ENCODE measurements at regions not wholly inside any gene's neighbourhood (a gene's known extent, or its start where the extent isn't known, plus 50 kb on each side); places are given as distances from the start of the nearest gene placed in this dataset.

DNA sequence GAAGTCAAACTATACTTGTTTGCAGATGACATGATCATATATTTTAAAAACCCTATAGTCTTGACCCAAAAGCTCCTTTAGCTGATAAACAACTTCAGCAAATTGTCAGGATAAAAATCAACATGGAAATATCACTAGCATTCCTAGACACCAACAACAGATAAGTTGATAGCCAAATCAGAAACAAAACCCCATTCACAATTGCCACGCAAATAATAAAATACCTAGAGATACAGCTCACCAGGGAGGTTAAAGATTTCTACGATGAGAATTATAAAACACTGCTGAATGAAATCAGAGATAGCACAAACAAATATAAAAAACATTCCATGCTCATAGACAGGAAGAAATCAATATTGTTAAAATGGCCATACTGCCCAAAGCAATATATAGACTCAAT lies 605.0 kb upstream of the GRIA3 start:
- no peak overlapping the region for H3K4me3 ChIP-seq (ENCODE audit: low read depth, low read length)
- no peak for FAIRE-seq
- DNase-seq (ENCODE audit: low read depth), result no peak
- H3K36me3 ChIP-seq (ENCODE audit: control insufficient read depth, insufficient read depth, low read length), result no peaks in the 10 kb centered on the region
- no peak for TF ChIP-seq CTCF (IDR thresholded peaks at IDR 0.05; ENCODE audit: insufficient read depth, low read length, severe bottlenecking)
- H3K27me3 ChIP-seq (ENCODE audit: control insufficient read depth, insufficient read depth, low read length), result no peaks in the 10 kb centered on the region

- no peak for DNase-seq (ENCODE audit: low read depth)
- FAIRE-seq, result no peak
- Histone ChIP-seq H3K4me3 (ENCODE audit: low read depth, low read length) (no peak overlapping the region), H3K27me3 (ENCODE audit: control insufficient read depth, insufficient read depth, low read length) (no peaks in the 10 kb centered on the region), H3K36me3 (ENCODE audit: control insufficient read depth, insufficient read depth, low read length) (no peaks in the 10 kb centered on the region)
- TF ChIP-seq CTCF (IDR thresholded peaks at IDR 0.05; ENCODE audit: insufficient read depth, low read length, severe bottlenecking), result no peak
These were observed 604.6 kb upstream of the GRIA3 start for GRCh38 chrX:122579526-122579925.

DNA sequence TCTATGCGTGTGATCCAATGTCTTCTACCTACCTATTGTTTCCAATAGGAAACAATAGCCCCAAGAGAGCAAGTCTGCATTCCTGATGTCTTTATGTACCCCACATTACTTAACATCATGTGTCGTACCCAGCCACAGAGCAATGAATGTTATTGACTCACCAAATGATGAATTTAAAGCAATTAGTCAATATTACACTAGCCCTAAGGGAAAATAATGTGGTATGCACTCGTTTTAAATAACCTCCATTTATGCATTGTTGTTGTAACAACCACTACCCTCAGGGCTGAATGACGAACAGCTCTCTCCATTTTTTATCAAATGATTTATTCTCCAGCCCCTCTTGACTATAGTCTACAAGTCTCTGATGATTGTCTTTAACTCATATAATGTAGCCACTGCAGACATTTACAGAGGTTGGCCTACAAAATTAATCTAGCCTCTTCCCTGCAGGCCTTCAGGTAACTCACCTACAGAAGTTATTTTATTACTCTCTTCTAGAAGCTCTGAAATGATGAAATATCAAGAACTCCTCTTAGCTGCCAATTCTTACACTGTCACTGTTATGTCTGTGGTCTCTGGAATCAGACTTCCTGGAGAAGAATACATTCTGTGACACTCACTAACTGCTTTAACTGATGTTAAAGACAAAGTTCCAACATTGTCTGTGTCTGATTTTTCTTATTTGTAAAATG lies 601.7 kb upstream of the GRIA3 start:
- FAIRE-seq, result no peak
- peak; percentile 89 for DNase-seq (ENCODE audit: low read depth)
- Histone ChIP-seq H3K27me3 (ENCODE audit: control insufficient read depth, insufficient read depth, low read length) (no peaks in the 10 kb centered on the region), H3K4me3 (ENCODE audit: low read depth, low read length) (no peak overlapping the region), H3K36me3 (ENCODE audit: control insufficient read depth, insufficient read depth, low read length) (no peaks in the 10 kb centered on the region)
- TF ChIP-seq CTCF (IDR thresholded peaks at IDR 0.05; ENCODE audit: insufficient read depth, low read length, severe bottlenecking), result no peak

GRCh38 chrX:122582975-122583305 lies 601.1 kb upstream of the GRIA3 start:
- Histone ChIP-seq H3K36me3 (ENCODE audit: control insufficient read depth, insufficient read depth, low read length) (no peaks in the 10 kb centered on the region), H3K4me3 (ENCODE audit: low read depth, low read length) (no peak overlapping the region), H3K27me3 (ENCODE audit: control insufficient read depth, insufficient read depth, low read length) (no peaks in the 10 kb centered on the region)
- TF ChIP-seq CTCF (IDR thresholded peaks at IDR 0.05; ENCODE audit: insufficient read depth, low read length, severe bottlenecking), result no peak
- FAIRE-seq, result no peak
- DNase-seq (ENCODE audit: low read depth), result no peak

- no peaks in the 10 kb centered on the region for H3K27me3 ChIP-seq (ENCODE audit: control insufficient read depth, insufficient read depth, low read length)
- no peak overlapping the region for H3K4me3 ChIP-seq (ENCODE audit: low read depth, low read length)
- H3K36me3 ChIP-seq (ENCODE audit: control insufficient read depth, insufficient read depth, low read length), result no peaks in the 10 kb centered on the region
- FAIRE-seq (peak; percentile 13), DNase-seq (ENCODE audit: low read depth) (peak; percentile 61)
- no peak for TF ChIP-seq CTCF (IDR thresholded peaks at IDR 0.05; ENCODE audit: insufficient read depth, low read length, severe bottlenecking)
These were observed 600.5 kb upstream of the GRIA3 start for GRCh38 chrX:122583551-122583950.

DNA sequence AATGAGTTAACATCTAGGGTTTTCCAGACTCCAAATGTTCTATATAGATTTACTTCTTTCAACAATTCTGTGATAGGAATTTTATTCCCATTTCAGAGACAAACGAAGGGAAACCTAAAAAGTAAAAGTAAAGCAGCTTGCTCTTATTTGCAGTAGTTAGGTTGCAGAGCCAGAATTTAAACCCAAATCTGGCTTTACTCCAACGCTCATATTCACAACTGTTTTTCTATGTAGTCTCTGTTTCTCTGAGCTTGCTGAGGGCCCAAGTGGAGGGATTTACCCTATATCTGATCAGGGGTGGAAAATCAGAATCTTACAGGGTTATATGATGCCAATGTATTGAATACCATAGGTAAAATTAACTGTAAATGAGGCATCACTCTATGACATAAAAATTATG lies 599.1 kb upstream of the GRIA3 start:
- TF ChIP-seq CTCF (IDR thresholded peaks at IDR 0.05; ENCODE audit: insufficient read depth, low read length, severe bottlenecking), result no peak
- FAIRE-seq (no peak), DNase-seq (ENCODE audit: low read depth) (no peak)
- H3K27me3 ChIP-seq (ENCODE audit: control insufficient read depth, insufficient read depth, low read length), result no peaks in the 10 kb centered on the region
- H3K4me3 ChIP-seq (ENCODE audit: low read depth, low read length), result no peak overlapping the region
- H3K36me3 ChIP-seq (ENCODE audit: control insufficient read depth, insufficient read depth, low read length), result no peaks in the 10 kb centered on the region
